Keratinocyte (primary cell): ENCODE measurements at regions not wholly inside any gene's neighbourhood (a gene's known extent, or its start where the extent isn't known, plus 50 kb on each side); places are given as distances from the start of the nearest gene placed in this dataset.

Experiments
- DNase-seq: peaks from one replicate; pipeline ENCODE4 v3.0.0-alpha.2; 2011; ENCODE audit warnings: low read depth, missing footprints, low spot score
- FAIRE-seq: peaks from 2 replicates; lab custom pipeline; 2011; peaks lifted over from hg19 to GRCh38; lab: Jason Lieb, UNC
- H2AFZ ChIP-seq: 2 replicates; pipeline ENCODE4 v1.6.0; 2012; ENCODE audit warnings: low read length, control low read depth, inconsistent platforms; ENCODE audit not compliant: control insufficient read depth
- H3K27ac ChIP-seq: 2 replicates; pipeline ENCODE4 v1.5.1; 2011; ENCODE audit warnings: low read length; ENCODE audit not compliant: control insufficient read depth, insufficient read depth
- H3K27me3 ChIP-seq: 3 replicates; pipeline ENCODE4 v1.6.0; 2011; ENCODE audit warnings: low read length; ENCODE audit not compliant: control insufficient read depth, insufficient read depth; ENCODE audit errors: extremely low read depth
- H3K36me3 ChIP-seq, 2 experiments: 2 replicates in 1 of 2; 3 replicates in 1 of 2; pipeline ENCODE4 v1.5.1; 2011; ENCODE audit warnings: low read length in 2 of 2, mild to moderate bottlenecking in 1 of 2; ENCODE audit not compliant: control insufficient read depth in 2 of 2, insufficient read depth in 2 of 2; ENCODE audit errors: extremely low read depth in 1 of 2
- H3K4me1 ChIP-seq: 3 replicates; pipeline ENCODE4 v1.5.1; 2011; ENCODE audit warnings: low read length; ENCODE audit not compliant: control insufficient read depth, insufficient read depth; ENCODE audit errors: extremely low read depth
- H3K4me2 ChIP-seq: 3 replicates; pipeline ENCODE4 v1.6.0; 2011; ENCODE audit warnings: low read depth, low read length; ENCODE audit not compliant: control insufficient read depth, insufficient read depth; ENCODE audit errors: extremely low read depth
- H3K4me3 ChIP-seq, 3 experiments: fragments of 200-600 bp in 1 of 3; sonication (generic) in 1 of 3; 2 replicates in 2 of 3; 3 replicates in 1 of 3; pipeline ENCODE4 v1.5.1; 2011 to 2016; ENCODE audit warnings: low read length in 3 of 3, mild to moderate bottlenecking in 3 of 3, control low read depth in 2 of 3, inconsistent platforms in 1 of 3, low read depth in 1 of 3, mixed read lengths in 1 of 3, mixed run types in 1 of 3, moderate library complexity in 1 of 3; ENCODE audit not compliant: control insufficient read depth in 2 of 3, insufficient read depth in 2 of 3; ENCODE audit errors: extremely low read depth in 1 of 3
- H3K79me2 ChIP-seq: 2 replicates; pipeline ENCODE4 v1.6.0; 2012; ENCODE audit warnings: low read length; ENCODE audit not compliant: control insufficient read depth, insufficient read depth
- H3K9ac ChIP-seq: 3 replicates; pipeline ENCODE4 v1.6.0; 2011; ENCODE audit warnings: low read length; ENCODE audit not compliant: control insufficient read depth, insufficient read depth; ENCODE audit errors: extremely low read depth
- H3K9me1 ChIP-seq: 3 replicates; pipeline ENCODE4 v1.6.0; 2011; ENCODE audit warnings: low read length; ENCODE audit not compliant: control insufficient read depth, insufficient read depth; ENCODE audit errors: extremely low read depth
- H3K9me3 ChIP-seq: 2 replicates; pipeline ENCODE4 v1.5.1; 2012; ENCODE audit warnings: low read depth, low read length; ENCODE audit not compliant: control insufficient read depth
- H4K20me1 ChIP-seq: 3 replicates; pipeline ENCODE4 v1.6.0; 2011; ENCODE audit warnings: low read length; ENCODE audit not compliant: control insufficient read depth, insufficient read depth; ENCODE audit errors: extremely low read depth
- EZH2 ChIP-seq: IDR thresholded peaks from one replicate; pipeline ENCODE4 v1.6.1; 2012; ENCODE audit warnings: inconsistent platforms, mild to moderate bottlenecking, low read length, moderate library complexity
- dilution Hi-C: fragments of 300-500 bp; cut with MboI; formaldehyde crosslinking; loops from one replicate; pipeline ENCODE4 v1.7.0; 2020; ENCODE audit warnings: low sequenced_read_pairs; ENCODE audit not compliant: extremely low pct_ligation_motif_present
- TF ChIP-seq, protein P1 (sequence below), 3 experiments: IDR thresholded peaks in 1 of 3; conservative IDR thresholded peaks in 1 of 3; optimal IDR thresholded peaks in 1 of 3; 2 replicates in 2 of 3; 3 replicates in 1 of 3; pipeline versions ENCODE3 to v1.5.1; 2011; ENCODE audit warnings: low read length in 3 of 3, mild to moderate bottlenecking in 3 of 3, moderate library complexity in 2 of 3, control low read depth in 1 of 3, inconsistent platforms in 1 of 3; ENCODE audit not compliant: insufficient read depth in 2 of 3; ENCODE audit errors: extremely low read depth in 1 of 3

DNA sequence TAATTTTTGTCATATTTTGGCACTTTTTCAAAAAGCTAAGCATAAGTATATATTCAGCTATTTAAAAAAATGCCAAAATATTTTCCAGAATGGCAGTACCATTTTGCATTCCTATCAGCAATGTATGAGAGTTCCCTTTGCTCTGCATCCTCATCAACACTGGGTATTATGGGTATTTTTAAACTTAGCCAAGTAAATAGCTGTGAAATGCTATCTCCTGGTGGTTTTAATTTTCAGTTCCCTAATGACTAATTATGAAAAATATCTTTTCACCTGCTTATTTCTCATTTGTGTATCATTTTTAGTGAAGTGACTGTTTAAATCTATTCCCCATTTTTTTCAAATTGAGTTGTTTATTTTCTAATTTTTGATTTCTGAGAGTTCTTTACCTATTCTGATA is 199.7 kb upstream of the NECTIN3 start:
- H3K27ac ChIP-seq: no peak overlapping the region
- FAIRE-seq: no peak

DNA sequence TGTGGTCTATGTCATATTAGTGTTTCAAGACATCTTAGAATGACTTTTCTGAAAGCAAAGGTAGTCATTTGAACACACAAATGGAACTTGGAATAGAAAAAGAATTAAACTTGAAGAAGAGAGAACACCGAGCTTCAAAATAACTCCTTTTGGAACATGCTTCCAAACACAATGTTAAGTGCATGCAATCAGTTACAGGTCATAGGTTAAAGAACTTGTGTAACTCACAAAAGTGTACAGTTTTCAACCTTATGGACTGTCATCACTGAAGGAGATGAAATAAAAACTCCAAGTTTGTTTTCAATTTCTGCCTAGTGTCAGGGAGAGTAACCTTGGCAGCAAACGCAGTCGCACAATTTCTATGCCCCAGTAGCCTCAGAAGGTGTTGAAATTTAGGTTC is 192.9 kb upstream of the NECTIN3 start:
- FAIRE-seq: no peak
- Histone ChIP-seq H3K4me1 (no peaks in the 10 kb centered on the region), H3K9me3 (no peaks in the 10 kb centered on the region)

More for the DNA sequence above, 199.7 kb upstream of the NECTIN3 start:
- no peaks in the 10 kb centered on the region for H4K20me1 ChIP-seq
- H3K27me3 ChIP-seq: no peaks in the 10 kb centered on the region
- H3K4me1 ChIP-seq: no peaks in the 10 kb centered on the region
- no peak overlapping the region for H3K4me3 ChIP-seq
- no peaks in the 10 kb centered on the region for H3K9me3 ChIP-seq
- no peak for DNase-seq
- no peak overlapping the region for H3K9ac ChIP-seq
- no peak overlapping the region for H2AFZ ChIP-seq
- no peak overlapping the region for H3K4me2 ChIP-seq
- no peaks in the 10 kb centered on the region for H3K9me1 ChIP-seq
- no peaks in the 10 kb centered on the region for H3K36me3 ChIP-seq
- dilution Hi-C loops: no loop called here
- TF ChIP-seq EZH2: no peak
- TF ChIP-seq, protein P1, sequence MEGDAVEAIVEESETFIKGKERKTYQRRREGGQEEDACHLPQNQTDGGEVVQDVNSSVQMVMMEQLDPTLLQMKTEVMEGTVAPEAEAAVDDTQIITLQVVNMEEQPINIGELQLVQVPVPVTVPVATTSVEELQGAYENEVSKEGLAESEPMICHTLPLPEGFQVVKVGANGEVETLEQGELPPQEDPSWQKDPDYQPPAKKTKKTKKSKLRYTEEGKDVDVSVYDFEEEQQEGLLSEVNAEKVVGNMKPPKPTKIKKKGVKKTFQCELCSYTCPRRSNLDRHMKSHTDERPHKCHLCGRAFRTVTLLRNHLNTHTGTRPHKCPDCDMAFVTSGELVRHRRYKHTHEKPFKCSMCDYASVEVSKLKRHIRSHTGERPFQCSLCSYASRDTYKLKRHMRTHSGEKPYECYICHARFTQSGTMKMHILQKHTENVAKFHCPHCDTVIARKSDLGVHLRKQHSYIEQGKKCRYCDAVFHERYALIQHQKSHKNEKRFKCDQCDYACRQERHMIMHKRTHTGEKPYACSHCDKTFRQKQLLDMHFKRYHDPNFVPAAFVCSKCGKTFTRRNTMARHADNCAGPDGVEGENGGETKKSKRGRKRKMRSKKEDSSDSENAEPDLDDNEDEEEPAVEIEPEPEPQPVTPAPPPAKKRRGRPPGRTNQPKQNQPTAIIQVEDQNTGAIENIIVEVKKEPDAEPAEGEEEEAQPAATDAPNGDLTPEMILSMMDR (optimal IDR thresholded peaks at IDR 0.05 in 1 of 3, IDR thresholded peaks at IDR 0.05 in 1 of 3, conservative IDR thresholded peaks at IDR 0.05 in 1 of 3; ENCODE audit: extremely low read depth in 1 of 3, insufficient read depth in 2 of 3, low read length in 3 of 3): no peak
- no peaks in the 10 kb centered on the region for H3K79me2 ChIP-seq

DNA sequence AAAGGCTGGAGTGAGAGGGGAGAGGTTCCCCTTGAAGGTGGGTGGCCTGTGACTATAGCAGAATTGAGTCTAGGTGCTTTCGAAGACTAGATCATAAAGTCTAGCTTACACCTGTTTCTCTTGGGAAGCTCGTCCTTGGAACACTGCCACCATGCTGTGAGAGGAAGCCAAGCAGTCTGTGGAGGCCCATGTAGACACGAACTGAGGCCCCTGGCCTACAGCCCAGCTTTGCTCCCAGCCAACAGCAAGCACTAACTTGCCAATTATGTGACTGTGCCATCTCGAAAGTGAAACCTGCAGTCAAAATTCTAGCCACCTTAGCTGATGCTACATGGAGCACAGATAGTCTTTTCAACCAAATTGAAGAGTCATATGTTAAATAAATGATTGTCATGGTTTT is 190.5 kb upstream of the NECTIN3 start:
- Histone ChIP-seq H2AFZ (no peak overlapping the region), H3K4me1 (no peaks in the 10 kb centered on the region), H3K4me3 (no peak overlapping the region), H3K4me2 (no peak overlapping the region), H3K36me3 (no peaks in the 10 kb centered on the region), H3K9me1 (no peaks in the 10 kb centered on the region), H4K20me1 (no peaks in the 10 kb centered on the region), H3K27me3 (no peaks in the 10 kb centered on the region), H3K9me3 (no peaks in the 10 kb centered on the region), H3K79me2 (no peaks in the 10 kb centered on the region), H3K9ac (no peak overlapping the region), H3K27ac (no peak overlapping the region)
- DNase-seq (no peak), FAIRE-seq (no peak)
- dilution Hi-C loops: no loop called here
- TF ChIP-seq, protein P1 (optimal IDR thresholded peaks at IDR 0.05 in 1 of 3, IDR thresholded peaks at IDR 0.05 in 1 of 3, conservative IDR thresholded peaks at IDR 0.05 in 1 of 3; ENCODE audit: extremely low read depth in 1 of 3, insufficient read depth in 2 of 3, low read length in 3 of 3): peak in 2 of 3 experiments; percentile 51 to 66
- TF ChIP-seq EZH2: no peak

More for the DNA sequence above, 192.9 kb upstream of the NECTIN3 start:
- TF ChIP-seq EZH2: no peak
- no peak overlapping the region for H3K9ac ChIP-seq
- dilution Hi-C loops: no loop called here
- no peaks in the 10 kb centered on the region for H3K9me1 ChIP-seq
- no peak overlapping the region for H3K4me2 ChIP-seq
- no peak overlapping the region for H3K27ac ChIP-seq
- H4K20me1 ChIP-seq: no peaks in the 10 kb centered on the region
- no peaks in the 10 kb centered on the region for H3K79me2 ChIP-seq
- DNase-seq: no peak
- no peaks in the 10 kb centered on the region for H3K36me3 ChIP-seq
- no peaks in the 10 kb centered on the region for H3K27me3 ChIP-seq
- H2AFZ ChIP-seq: no peak overlapping the region
- H3K4me3 ChIP-seq: no peak overlapping the region
